ENCODE measurements at regions not wholly inside any gene's neighbourhood (a gene's known extent, or its start where the extent isn't known, plus 50 kb on each side); places are given as distances from the start of the nearest gene placed in this dataset.

DNA sequence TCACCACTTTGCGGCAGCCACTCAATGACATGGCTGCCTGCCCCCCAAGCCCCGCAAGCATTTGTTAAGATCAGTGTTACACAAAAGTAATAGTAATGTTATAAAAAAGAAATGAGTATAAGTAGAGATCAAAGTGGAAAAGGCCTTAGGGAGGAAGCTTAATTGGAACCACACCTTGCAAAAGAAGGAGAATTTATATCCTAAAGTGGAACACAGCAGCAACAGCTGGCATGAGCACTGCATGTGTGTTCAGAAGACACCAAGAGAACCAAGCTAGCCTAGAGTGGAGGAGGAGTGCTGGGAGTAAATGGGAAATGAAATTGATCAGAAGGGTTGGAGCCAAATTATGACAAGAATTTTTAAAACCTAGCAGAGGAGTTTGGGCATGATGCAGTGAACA lies 73.1 kb upstream of the STK17B start:
- H3K9me3 ChIP-seq (ENCODE audit: control insufficient read depth, low read length) = no peaks in the 10 kb centered on the region
- H3K79me2 ChIP-seq = no peaks in the 10 kb centered on the region
- H2AFZ ChIP-seq = no peak overlapping the region
- H3K27ac ChIP-seq = no peak overlapping the region
- H3K4me3 ChIP-seq (ENCODE audit: low read depth, low read length) = no peak overlapping the region
- H3K27me3 ChIP-seq (ENCODE audit: control insufficient read depth, insufficient read depth, low read length) = no peaks in the 10 kb centered on the region
- H3K36me3 ChIP-seq (ENCODE audit: control insufficient read depth, insufficient read depth, low read length) = no peaks in the 10 kb centered on the region
- H3K4me1 ChIP-seq = no peaks in the 10 kb centered on the region
- no peak overlapping the region for H3K9ac ChIP-seq
- TF ChIP-seq, protein P1, sequence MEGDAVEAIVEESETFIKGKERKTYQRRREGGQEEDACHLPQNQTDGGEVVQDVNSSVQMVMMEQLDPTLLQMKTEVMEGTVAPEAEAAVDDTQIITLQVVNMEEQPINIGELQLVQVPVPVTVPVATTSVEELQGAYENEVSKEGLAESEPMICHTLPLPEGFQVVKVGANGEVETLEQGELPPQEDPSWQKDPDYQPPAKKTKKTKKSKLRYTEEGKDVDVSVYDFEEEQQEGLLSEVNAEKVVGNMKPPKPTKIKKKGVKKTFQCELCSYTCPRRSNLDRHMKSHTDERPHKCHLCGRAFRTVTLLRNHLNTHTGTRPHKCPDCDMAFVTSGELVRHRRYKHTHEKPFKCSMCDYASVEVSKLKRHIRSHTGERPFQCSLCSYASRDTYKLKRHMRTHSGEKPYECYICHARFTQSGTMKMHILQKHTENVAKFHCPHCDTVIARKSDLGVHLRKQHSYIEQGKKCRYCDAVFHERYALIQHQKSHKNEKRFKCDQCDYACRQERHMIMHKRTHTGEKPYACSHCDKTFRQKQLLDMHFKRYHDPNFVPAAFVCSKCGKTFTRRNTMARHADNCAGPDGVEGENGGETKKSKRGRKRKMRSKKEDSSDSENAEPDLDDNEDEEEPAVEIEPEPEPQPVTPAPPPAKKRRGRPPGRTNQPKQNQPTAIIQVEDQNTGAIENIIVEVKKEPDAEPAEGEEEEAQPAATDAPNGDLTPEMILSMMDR (IDR thresholded peaks at IDR 0.05) = no peak
- H3K4me2 ChIP-seq (ENCODE audit: low read length) = no peak overlapping the region

- no peak overlapping the region for H3K4me3 ChIP-seq (ENCODE audit: low read depth, low read length)
- H3K79me2 ChIP-seq = no peaks in the 10 kb centered on the region
- no peaks in the 10 kb centered on the region for H3K9me3 ChIP-seq (ENCODE audit: control insufficient read depth, low read length)
- no peaks in the 10 kb centered on the region for H3K4me1 ChIP-seq
- no peaks in the 10 kb centered on the region for H3K36me3 ChIP-seq (ENCODE audit: control insufficient read depth, insufficient read depth, low read length)
- H3K4me2 ChIP-seq (ENCODE audit: low read length) = no peak overlapping the region
- no peak overlapping the region for H2AFZ ChIP-seq
- TF ChIP-seq, protein P1 (IDR thresholded peaks at IDR 0.05) = no peak
- H3K27ac ChIP-seq = no peak overlapping the region
- no peak overlapping the region for H3K9ac ChIP-seq
- no peaks in the 10 kb centered on the region for H3K27me3 ChIP-seq (ENCODE audit: control insufficient read depth, insufficient read depth, low read length)
Measured at GRCh38 chr2:196244966-196245365, 73.6 kb upstream of the STK17B start.

- TF ChIP-seq, protein P1 (IDR thresholded peaks at IDR 0.05) = no peak
- Histone ChIP-seq H3K36me3 (ENCODE audit: control insufficient read depth, insufficient read depth, low read length) (no peaks in the 10 kb centered on the region), H3K9ac (no peak overlapping the region), H3K4me3 (ENCODE audit: low read depth, low read length) (no peak overlapping the region), H3K27ac (no peak overlapping the region), H3K4me2 (ENCODE audit: low read length) (no peak overlapping the region), H3K79me2 (no peaks in the 10 kb centered on the region), H3K4me1 (no peaks in the 10 kb centered on the region), H2AFZ (no peak overlapping the region), H3K9me3 (ENCODE audit: control insufficient read depth, low read length) (no peaks in the 10 kb centered on the region), H3K27me3 (ENCODE audit: control insufficient read depth, insufficient read depth, low read length) (no peaks in the 10 kb centered on the region)
Measured at GRCh38 chr2:196245378-196246140, 74.2 kb upstream of the STK17B start.

DNA sequence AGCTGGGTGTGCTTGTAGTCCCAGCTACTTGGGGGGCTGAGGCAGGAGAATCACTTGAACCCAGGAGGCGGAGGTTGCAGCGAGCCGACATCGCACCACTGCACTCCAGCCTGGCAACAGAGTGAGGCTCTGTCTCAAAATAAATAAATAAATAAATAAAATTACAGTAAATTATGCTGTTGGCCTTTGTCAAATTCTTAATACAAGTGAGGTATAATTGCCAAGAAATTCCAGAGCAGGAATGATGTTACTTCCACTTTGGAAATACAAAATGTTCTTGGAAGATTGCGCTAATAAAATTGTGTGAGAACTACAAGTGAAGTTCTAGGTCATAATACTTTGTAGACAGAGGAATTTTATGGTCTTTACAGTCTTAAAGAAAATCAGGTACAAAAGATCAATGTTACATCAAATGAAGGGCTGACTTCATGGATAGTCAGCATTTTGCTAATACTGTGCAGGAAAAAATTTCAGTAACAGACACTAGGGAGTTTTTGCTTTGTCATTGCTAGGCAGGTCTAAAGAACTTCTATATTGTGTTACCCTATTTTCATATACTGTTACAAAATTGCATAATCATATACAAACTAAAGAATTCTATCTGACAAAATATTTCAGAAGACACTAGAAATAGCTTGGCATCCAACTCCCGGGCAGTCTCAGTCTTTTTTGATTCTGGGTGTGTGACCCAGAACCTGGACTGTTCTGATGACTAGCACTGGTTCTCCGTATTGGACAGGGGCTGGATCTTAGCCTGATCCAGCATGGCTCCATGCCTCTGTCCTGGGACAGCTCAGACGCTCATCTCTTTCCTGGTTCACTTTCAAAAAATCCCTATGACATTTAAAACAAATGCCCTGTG lies 76.0 kb upstream of the STK17B start:
- H2AFZ ChIP-seq = no peak overlapping the region
- TF ChIP-seq, protein P1 (IDR thresholded peaks at IDR 0.05) = no peak
- no peaks in the 10 kb centered on the region for H3K27me3 ChIP-seq (ENCODE audit: control insufficient read depth, insufficient read depth, low read length)
- no peaks in the 10 kb centered on the region for H3K36me3 ChIP-seq (ENCODE audit: control insufficient read depth, insufficient read depth, low read length)
- no peaks in the 10 kb centered on the region for H3K4me1 ChIP-seq
- no peaks in the 10 kb centered on the region for H3K9me3 ChIP-seq (ENCODE audit: control insufficient read depth, low read length)
- no peaks in the 10 kb centered on the region for H3K79me2 ChIP-seq
- no peak overlapping the region for H3K4me3 ChIP-seq (ENCODE audit: low read depth, low read length)
- H3K27ac ChIP-seq = no peak overlapping the region
- H3K9ac ChIP-seq = no peak overlapping the region
- H3K4me2 ChIP-seq (ENCODE audit: low read length) = no peak overlapping the region
